HG02981 (cell line): ENCODE measurements at regions not wholly inside any gene's neighbourhood (a gene's known extent, or its start where the extent isn't known, plus 50 kb on each side); places are given as distances from the start of the nearest gene placed in this dataset.

Experiments
- ATAC-seq: cut with Tn5 transposase; IDR thresholded peaks from one replicate; pipeline ENCODE4 v1.9.1; 2021; ENCODE audit warnings: mild to moderate bottlenecking, moderate library complexity; ENCODE audit not compliant: unreplicated experiment

DNA sequence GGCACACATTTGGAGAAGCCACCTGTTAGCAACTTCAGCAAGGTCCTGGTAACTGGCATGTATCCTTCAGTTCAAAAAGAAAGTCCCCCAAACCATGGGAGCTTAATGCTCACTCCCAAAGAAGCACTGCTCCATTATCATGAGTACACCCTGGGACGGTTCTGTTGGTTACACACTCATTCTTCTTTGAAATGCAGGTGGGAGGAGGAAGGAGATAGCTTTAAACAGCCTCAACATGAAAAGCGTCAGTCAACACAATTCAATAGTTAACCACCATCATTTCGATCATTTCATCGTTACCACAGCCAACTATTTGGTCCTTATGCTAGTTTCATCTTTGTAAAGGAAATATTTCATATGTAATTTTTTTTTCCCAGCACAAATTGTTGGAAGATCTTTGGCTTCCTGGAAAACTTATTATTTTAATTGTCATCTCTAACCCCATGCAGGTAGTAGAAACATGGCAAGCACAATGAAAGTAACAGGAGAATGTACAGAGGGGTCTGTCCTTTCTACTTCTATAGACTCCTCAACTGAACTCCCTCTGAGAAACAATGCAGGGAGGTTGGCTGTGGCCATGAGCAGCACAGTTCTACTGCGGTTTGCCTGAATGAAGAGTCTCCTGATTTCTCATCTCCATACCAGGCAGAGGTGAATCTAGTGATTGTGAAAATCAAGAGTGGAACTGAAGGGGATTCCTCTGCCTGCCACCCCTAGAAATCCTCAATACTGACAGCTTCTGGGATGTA is 196.4 kb upstream of the FOXN3 start:
- no peak for ATAC-seq

GRCh38 chr14:89609500-89610100 is 192.6 kb upstream of the FOXN3 start:
- no peak for ATAC-seq

GRCh38 chr14:89607453-89607852 is 190.4 kb upstream of the FOXN3 start:
- no peak for ATAC-seq

GRCh38 chr14:89603938-89604480 is 187.0 kb upstream of the FOXN3 start:
- no peak for ATAC-seq

- ATAC-seq = no peak
Measured at GRCh38 chr14:89600950-89601826, 184.2 kb upstream of the FOXN3 start.

DNA sequence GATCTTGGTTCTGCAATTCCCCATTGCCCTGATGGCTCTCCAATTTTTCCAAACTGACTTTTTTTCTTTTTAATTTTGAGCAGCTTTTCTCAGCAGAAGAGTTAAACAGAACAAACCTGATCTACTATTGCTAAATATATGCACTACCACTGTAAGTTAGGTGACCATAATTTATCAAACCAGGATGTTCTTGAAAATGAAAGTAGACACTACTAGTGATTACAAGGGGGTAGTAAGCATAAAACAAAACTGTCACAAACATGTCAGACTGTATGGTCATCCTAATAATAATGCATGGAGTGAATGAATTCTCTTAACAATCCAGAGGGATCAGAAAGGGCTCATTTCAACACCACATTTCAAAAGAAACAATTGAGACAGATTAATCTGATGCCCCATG is 183.0 kb upstream of the FOXN3 start:
- ATAC-seq = no peak

DNA sequence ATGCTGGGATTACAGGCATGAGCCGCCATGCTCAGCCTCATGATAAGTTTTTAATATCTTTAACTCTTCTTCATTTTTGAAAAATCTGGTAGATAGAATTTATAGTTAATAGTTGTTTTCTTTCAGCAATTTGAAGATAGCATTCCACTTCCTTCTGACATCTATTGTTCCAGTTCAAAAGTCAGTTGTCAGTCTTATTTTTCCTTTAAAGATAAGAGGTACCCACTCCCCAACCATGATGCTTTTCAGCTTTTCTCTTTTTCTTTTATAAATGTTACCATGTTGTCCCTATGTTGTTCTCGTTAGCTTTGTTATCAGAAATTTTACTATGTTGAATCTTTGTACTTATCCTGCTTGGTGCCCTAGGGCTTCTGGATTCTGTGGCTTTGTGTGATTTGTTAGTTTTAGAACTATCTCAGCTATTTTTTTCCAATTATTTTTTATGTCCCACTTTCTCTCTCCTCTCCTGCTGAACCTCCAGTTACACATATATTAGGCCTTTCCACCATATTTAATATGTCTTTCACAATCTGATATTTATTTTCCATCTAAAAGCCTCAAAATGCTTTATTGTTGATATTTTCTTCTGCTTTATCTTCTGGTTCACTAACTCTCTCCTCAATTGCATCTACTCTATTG is 181.6 kb upstream of the FOXN3 start:
- no peak for ATAC-seq

DNA sequence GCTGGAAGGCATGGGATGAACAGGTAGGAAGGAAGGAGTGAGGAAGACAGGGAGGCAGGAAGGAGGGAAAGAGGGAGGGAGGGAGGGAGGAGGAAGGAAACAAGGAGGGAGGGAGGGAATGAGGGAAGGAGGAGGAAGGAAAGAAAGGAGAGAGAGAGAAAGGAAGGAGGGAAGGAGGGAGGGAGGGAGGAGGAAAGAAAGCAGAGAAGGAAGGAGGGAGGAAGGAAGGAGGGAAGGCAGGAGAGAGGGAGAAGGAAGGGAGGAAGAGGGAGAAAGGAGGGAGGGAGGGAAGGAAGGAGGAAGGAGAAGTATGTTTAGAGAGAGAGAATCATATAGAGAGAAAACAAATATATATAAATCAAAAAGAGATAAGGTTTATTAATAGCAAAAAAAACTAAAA is 175.9 kb upstream of the FOXN3 start:
- ATAC-seq = no peak

DNA sequence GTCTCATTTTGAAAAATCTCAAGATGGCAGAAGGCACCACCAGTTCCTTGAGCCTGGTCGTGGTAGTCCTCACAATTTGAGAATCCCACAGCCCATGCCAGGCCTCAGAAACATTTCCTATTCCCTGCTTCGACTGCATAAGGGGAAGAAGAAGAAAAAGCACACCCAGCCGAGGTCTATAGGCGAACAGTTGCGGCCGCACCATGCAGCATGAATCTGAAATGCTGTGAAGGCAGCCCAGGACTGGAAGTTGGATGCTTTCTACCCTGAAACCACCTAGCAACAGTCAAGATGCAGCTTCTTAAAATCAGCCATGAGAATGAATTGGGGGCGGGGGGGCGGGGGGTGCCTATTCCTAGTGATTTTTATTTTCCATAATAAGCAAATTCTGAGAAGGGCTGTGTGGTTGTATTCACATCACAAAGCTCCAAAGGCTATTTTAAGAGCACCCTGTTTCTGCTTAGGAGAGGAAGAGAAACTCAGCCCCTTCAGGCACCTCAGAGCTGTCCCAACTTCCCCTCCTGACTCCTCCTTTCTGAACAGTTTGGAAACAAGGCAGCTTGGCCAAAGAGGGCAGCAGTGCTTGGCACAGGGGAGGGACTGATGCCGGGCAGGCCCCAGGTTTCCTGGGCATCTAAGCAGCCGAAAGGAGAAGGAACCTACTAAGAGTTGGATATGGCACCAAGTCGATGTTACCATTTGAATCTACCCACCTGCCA is 172.5 kb upstream of the FOXN3 start:
- ATAC-seq = no peak

GRCh38 chr14:89588840-89589296 is 171.8 kb upstream of the FOXN3 start:
- ATAC-seq = peak; percentile 47

DNA sequence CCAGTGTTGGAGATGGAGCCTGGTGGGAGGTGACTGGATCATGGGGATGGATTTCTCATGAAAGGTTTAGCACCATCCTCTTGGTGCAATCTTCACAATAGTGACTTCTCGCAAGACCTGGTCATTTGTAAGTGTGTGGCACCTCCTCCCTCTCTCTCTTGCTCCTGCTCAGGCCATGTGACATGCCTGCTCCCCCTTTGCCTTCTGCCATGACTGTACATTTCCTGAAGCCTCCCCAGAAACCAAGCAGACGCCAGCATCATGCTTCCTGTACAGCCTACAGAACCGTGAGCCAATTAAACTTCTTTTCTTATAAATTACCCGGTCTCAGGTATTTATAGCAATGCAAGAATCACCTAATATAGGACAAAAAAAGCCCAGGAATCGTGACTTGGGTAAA is 171.0 kb upstream of the FOXN3 start:
- ATAC-seq = no peak

GRCh38 chr14:89587136-89587420 is 170.0 kb upstream of the FOXN3 start:
- no peak for ATAC-seq

DNA sequence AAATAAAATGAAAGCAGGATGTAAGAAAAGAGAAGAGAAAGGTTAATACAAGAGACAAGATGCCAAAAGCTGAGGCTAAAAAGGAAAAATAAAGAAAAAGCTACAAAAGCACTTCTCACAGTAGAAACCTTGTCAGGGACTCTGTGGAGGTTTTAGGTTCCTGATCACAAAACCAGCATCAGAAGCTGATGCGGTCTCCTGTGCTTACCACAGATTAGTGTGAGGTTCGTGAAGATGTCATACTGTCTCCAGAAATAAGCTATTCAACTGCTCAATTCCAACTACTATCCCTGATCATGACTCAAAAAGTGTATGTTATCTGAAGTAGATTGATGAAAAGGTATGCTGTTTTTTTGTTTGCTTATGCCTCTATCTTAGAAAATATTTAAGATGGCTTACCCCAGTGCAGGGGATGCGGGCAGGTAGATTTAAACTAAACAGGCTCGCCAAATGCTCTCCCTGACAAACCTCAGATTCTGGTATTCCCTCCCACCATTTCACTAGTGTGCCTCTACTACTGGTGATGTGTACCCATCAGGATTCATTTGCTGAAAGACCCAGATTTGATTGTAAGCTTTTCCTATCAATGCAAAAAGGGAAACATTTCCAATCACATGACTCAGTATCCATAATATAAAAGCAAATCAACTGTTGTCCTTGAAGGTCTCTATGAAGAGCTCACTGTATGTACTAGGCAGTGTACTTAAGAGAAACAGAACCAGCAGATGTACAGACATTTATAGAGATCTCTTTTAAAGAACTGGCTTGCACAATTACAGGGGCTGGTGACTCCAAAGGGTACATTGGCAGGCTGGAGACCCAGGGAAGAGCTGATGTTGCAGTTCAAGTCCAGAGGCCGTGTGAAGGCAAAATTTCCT is 169.5 kb upstream of the FOXN3 start:
- ATAC-seq = no peak

DNA sequence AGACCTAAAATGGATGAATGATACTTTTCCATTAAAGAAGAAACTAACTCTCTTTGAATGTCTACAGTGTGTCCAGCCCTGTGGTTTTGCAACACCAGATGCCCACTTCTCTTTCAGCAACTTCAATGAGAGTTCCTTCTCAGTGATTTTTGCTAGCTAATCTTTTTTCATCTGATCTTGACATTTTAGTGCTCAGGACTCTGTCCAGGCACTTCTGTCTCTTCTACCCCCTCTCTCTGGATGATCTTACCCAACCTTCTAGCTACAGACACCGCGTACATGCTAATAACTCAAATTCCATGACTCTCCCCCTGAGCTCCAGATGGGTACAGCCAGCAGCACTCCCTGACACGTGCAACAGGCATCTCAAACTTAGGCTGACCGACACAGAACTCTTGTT is 161.1 kb upstream of the FOXN3 start:
- no peak for ATAC-seq

DNA sequence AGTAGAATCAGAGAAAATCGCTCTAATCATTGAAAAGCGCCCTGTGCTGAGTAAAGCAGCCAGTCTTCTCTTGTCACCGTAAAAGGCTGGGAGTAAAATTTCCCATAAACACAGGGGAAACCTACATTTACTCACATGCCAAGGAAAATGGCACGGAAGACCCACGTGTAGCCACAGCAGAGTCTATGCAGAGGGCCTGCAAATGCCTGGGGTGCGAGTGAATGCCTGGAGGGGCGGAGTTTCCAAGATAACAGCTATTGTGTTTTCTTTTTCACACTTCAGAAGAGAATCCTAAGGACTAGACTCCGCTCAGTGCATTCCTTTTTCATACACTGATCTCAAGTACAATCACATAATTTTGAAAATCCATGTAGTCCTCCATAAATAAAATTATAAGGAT is 159.9 kb upstream of the FOXN3 start:
- no peak for ATAC-seq

DNA sequence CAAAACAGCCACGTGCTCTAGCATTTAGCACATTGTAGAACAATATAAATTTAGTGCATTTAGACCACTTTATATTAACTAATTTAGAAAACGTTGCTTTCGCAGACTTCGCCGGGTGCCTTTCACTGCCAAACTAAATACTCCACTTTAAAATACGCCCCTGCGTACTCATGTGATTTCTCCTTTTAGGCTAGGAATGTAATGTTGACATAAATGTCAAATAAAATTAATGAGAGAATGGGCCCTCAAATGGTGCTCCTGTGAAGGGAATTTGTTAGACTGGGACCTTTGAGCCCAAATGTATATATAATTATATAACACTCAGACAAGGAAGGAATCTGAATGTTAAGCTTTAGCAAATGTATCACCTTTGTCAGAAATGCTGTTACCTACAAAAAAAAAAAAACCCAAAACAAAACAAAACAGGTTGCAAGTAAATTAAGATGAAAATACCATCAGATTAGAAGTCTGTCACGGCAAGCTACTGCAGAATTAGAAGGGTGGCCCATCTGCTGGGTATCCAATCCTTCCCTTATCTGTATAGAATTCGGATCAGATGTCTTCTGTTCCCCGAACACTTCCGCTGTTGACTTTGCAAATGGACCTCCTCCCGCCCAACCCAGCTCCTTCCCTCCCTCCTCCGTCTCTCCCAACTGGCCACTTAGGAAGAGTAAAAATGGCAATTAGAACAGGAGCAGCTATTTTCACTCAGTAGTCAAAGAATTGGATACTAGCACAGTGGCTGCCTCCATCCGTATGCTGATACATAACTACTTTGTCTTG is 159.3 kb upstream of the FOXN3 start:
- no peak for ATAC-seq

- no peak for ATAC-seq
Measured at GRCh38 chr14:89575386-89576061, 158.5 kb upstream of the FOXN3 start.

- ATAC-seq = no peak
Measured at GRCh38 chr14:89574420-89574819, 157.4 kb upstream of the FOXN3 start.

GRCh38 chr14:89573399-89573657 is 156.3 kb upstream of the FOXN3 start:
- no peak for ATAC-seq
